PC-3 (cell line): ENCODE measurements at regions not wholly inside any gene's neighbourhood (a gene's known extent, or its start where the extent isn't known, plus 50 kb on each side); places are given as distances from the start of the nearest gene placed in this dataset.

Source experiments
- ATAC-seq: fragments of 200-7000 bp; cut with Tn5 transposase; 2 replicates; pipeline ENCODE4 v1.9.1; 2020; ENCODE audit warnings: mild to moderate bottlenecking, moderate library complexity
- BruUV-seq: library from RNA; stranded (reverse); fragments of 400-500 nt; replicated peaks from 2 replicates; lab custom pipeline; 2021; lab: Mats Ljungman, UMichigan
- CTCF ChIA-PET: fragments of 300-600 bp; sonication (Branson Sonifier 250); formaldehyde crosslinking; loops from one replicate; lab custom pipeline; 2022; ENCODE audit warnings: antibody characterized with exemption; lab: Charles Lee
- POLR2A ChIA-PET: fragments of 300-600 bp; sonication (Branson Sonifier 250); formaldehyde crosslinking; loops from one replicate; lab custom pipeline; 2022; ENCODE audit warnings: antibody characterized with exemption; ENCODE audit not compliant: unreplicated experiment; lab: Charles Lee
- DNase-seq: peaks from one replicate; pipeline ENCODE4 v3.0.0-alpha.2; 2015
- H2AFZ ChIP-seq: fragments of 300-600 bp; sonication (generic); 2 replicates; pipeline ENCODE4 v1.6.0; 2016; ENCODE audit warnings: antibody characterized with exemption, low read length
- H3F3A ChIP-seq: fragments of 300-600 bp; sonication (generic); one replicate; pipeline ENCODE4 v1.6.0; 2017; ENCODE audit warnings: antibody characterized with exemption, low read length, control low read depth, mild to moderate bottlenecking; ENCODE audit not compliant: unreplicated experiment
- H3K27ac ChIP-seq: fragments of 300-600 bp; sonication (generic); 2 replicates; pipeline ENCODE4 v1.5.1; 2016; ENCODE audit warnings: mild to moderate bottlenecking, low read length
- H3K27me3 ChIP-seq: fragments of 300-600 bp; sonication (generic); 2 replicates; pipeline ENCODE4 v1.6.1; 2016; ENCODE audit warnings: low read length, mixed read lengths
- H3K36me3 ChIP-seq: fragments of 300-600 bp; sonication (generic); 2 replicates; pipeline ENCODE4 v1.6.1; 2016; ENCODE audit warnings: low read depth, mixed run types, low read length, mixed read lengths
- H3K4me1 ChIP-seq: fragments of 300-600 bp; sonication (generic); 2 replicates; pipeline ENCODE4 v1.5.1; 2016; ENCODE audit warnings: low read length; ENCODE audit not compliant: insufficient read depth
- H3K4me2 ChIP-seq: fragments of 300-600 bp; sonication (generic); 2 replicates; pipeline ENCODE4 v1.6.0; 2016; ENCODE audit warnings: low read length
- H3K4me3 ChIP-seq: fragments of 300-600 bp; sonication (generic); 2 replicates; pipeline ENCODE4 v1.5.1; 2016; ENCODE audit warnings: mild to moderate bottlenecking, low read length, mixed read lengths
- H3K79me2 ChIP-seq: fragments of 300-600 bp; sonication (generic); 2 replicates; pipeline ENCODE4 v1.6.1; 2017; ENCODE audit warnings: low read length, mixed read lengths
- H3K9ac ChIP-seq: fragments of 300-600 bp; sonication (generic); 2 replicates; pipeline ENCODE4 v1.6.0; 2016; ENCODE audit warnings: mild to moderate bottlenecking, low read length
- H3K9me2 ChIP-seq: fragments of 300-600 bp; sonication (generic); replicated peaks from 2 replicates; pipeline ENCODE4 v1.6.1; 2016; ENCODE audit warnings: mixed run types, low read length, mixed read lengths
- H3K9me3 ChIP-seq: fragments of 300-600 bp; sonication (generic); 2 replicates; pipeline ENCODE4 v1.6.1; 2016; ENCODE audit warnings: low read length, mixed read lengths
- H4K20me1 ChIP-seq: fragments of 300-600 bp; sonication (generic); 2 replicates; pipeline ENCODE4 v1.6.1; 2016; ENCODE audit warnings: low read length, mixed read lengths
- EZH2 ChIP-seq: fragments of 300-600 bp; sonication (generic); IDR thresholded peaks from one replicate; pipeline ENCODE4 v1.6.1; 2017; ENCODE audit warnings: antibody characterized with exemption, mild to moderate bottlenecking, low read length; ENCODE audit not compliant: unreplicated experiment
- EZH2phosphoT487 ChIP-seq: fragments of 300-600 bp; sonication (generic); IDR thresholded peaks from 2 replicates; pipeline ENCODE4 v1.6.1; 2018; ENCODE audit warnings: mild to moderate bottlenecking, antibody characterized with exemption, low read length, borderline replicate concordance
- intact Hi-C: fragments of 100-400 bp; cut with micrococcal nuclease; formaldehyde crosslinking; loops from 2 replicates; pipeline ENCODE4 v1.9.0; 2023
- TF ChIP-seq, protein P1 (sequence below): fragments of 300-600 bp; sonication (generic); conservative IDR thresholded peaks from 2 replicates; pipeline ENCODE4 v1.5.1; 2017; ENCODE audit warnings: antibody characterized with exemption, low read depth, mild to moderate bottlenecking, low read length

DNA sequence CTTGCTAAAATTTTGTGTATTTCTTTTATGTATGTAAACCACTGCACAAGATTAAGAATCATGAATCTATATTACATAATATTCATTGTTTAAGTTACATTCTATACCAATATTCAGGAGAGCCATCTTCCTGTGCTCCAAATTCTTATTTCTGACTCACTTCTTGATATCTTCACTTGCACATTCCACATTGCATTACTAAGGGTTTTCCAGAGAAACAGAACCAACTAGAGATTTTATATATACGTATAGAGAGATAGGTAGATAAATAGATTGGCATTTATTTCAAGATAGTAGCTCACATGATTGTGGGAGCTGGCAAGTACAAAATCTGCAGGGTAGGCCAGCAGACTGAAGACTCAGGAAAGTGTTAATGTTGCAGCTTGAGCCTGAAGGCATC lies 222.2 kb upstream of the PRSS16 start:
- Histone ChIP-seq H3K9me2 (no peaks in the 10 kb centered on the region), H4K20me1 (no peaks in the 10 kb centered on the region), H3K36me3 (no peaks in the 10 kb centered on the region), H3K79me2 (no peaks in the 10 kb centered on the region), H3K27ac (no peak overlapping the region), H3K4me3 (no peak overlapping the region), H3K4me2 (no peak overlapping the region), H3K9ac (no peak overlapping the region), H3K9me3 (no peaks in the 10 kb centered on the region), H3F3A (no peaks in the 10 kb centered on the region), H3K27me3 (no peaks in the 10 kb centered on the region), H3K4me1 (peaks cover 7% of the 10 kb centered on the region; the same call in 1 of the 2 replicates), H2AFZ (no peak overlapping the region)
- POLR2A ChIA-PET: no interaction called here
- CTCF ChIA-PET: no interaction called here
- DNase-seq (peak; percentile 30), ATAC-seq (no peak)
- TF ChIP-seq, protein P1, sequence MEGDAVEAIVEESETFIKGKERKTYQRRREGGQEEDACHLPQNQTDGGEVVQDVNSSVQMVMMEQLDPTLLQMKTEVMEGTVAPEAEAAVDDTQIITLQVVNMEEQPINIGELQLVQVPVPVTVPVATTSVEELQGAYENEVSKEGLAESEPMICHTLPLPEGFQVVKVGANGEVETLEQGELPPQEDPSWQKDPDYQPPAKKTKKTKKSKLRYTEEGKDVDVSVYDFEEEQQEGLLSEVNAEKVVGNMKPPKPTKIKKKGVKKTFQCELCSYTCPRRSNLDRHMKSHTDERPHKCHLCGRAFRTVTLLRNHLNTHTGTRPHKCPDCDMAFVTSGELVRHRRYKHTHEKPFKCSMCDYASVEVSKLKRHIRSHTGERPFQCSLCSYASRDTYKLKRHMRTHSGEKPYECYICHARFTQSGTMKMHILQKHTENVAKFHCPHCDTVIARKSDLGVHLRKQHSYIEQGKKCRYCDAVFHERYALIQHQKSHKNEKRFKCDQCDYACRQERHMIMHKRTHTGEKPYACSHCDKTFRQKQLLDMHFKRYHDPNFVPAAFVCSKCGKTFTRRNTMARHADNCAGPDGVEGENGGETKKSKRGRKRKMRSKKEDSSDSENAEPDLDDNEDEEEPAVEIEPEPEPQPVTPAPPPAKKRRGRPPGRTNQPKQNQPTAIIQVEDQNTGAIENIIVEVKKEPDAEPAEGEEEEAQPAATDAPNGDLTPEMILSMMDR: no peak
- TF ChIP-seq EZH2phosphoT487: no peak
- no peak for TF ChIP-seq EZH2
- intact Hi-C loops: no loop called here
- no TSS peak for BruUV-seq

DNA sequence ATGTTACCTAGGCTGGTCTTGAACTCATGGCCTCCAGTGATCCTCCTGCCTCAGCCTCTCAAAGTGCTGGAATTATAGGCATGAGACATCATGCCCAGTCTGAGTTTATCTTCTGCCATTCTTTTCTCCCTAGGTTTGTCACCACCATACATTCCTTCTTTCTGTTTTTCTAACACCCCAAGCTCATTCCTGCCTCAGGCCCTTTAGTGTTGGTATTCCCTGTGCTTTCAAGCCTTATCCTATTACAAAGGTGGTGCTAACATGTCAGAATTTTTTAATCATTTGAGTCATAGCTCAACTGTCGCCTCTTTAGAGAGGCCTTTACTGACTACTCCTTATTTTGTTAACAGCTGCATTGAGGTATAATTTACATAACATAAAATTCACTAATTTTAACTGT lies 221.1 kb upstream of the PRSS16 start:
- intact Hi-C loops: no loop called here
- no peaks in the 10 kb centered on the region for H3K36me3 ChIP-seq
- H3K79me2 ChIP-seq: no peaks in the 10 kb centered on the region
- H3K9me2 ChIP-seq: no peaks in the 10 kb centered on the region
- no peaks in the 10 kb centered on the region for H4K20me1 ChIP-seq
- no peak for DNase-seq
- TF ChIP-seq, protein P1: no peak
- TF ChIP-seq EZH2 (no peak), EZH2phosphoT487 (no peak)
- H3K9me3 ChIP-seq: no peaks in the 10 kb centered on the region
- no peak overlapping the region for H3K9ac ChIP-seq
- CTCF ChIA-PET: no interaction called here
- POLR2A ChIA-PET: no interaction called here
- H2AFZ ChIP-seq: no peak overlapping the region
- H3K4me1 ChIP-seq: peaks cover 10% of the 10 kb centered on the region
- no peaks in the 10 kb centered on the region for H3K27me3 ChIP-seq
- H3K4me3 ChIP-seq: no peak overlapping the region
- ATAC-seq: no peak
- no peak overlapping the region for H3K4me2 ChIP-seq
- no peaks in the 10 kb centered on the region for H3F3A ChIP-seq
- no TSS peak for BruUV-seq
- H3K27ac ChIP-seq: no peak overlapping the region

DNA sequence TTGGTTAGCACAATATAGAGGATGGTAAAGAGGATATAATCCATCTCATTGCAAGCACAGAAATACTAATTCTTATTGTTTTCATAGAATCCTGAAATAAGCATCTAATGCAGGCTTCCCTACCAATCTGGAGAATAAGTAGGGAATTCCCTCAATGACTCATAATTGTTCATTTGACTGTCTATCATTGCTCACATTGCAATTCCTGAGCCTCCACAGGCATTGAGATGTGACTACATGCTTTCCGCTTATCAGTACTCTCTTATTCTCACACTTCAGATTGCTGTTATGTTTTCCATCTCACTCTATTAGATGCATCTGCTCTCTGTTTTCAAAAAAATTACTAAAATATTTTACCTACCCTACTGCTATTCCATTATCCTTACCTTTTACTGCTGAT lies 216.2 kb upstream of the PRSS16 start:
- ATAC-seq: peak; percentile 88
- H3K4me2 ChIP-seq: no peak overlapping the region
- no peak overlapping the region for H2AFZ ChIP-seq
- H3K36me3 ChIP-seq: no peaks in the 10 kb centered on the region
- no peaks in the 10 kb centered on the region for H3K79me2 ChIP-seq
- H3K27ac ChIP-seq: no peak overlapping the region
- intact Hi-C loops: no loop called here
- CTCF ChIA-PET: no interaction called here
- no peaks in the 10 kb centered on the region for H3F3A ChIP-seq
- peaks cover 8% of the 10 kb centered on the region; the same call in 1 of the 2 replicates for H3K4me1 ChIP-seq
- H4K20me1 ChIP-seq: no peaks in the 10 kb centered on the region
- peak; percentile 65 for DNase-seq
- TF ChIP-seq EZH2phosphoT487: no peak
- TF ChIP-seq, protein P1: no peak
- no peak for TF ChIP-seq EZH2
- no peaks in the 10 kb centered on the region for H3K9me3 ChIP-seq
- H3K27me3 ChIP-seq: no peaks in the 10 kb centered on the region
- H3K4me3 ChIP-seq: no peak overlapping the region
- H3K9me2 ChIP-seq: no peaks in the 10 kb centered on the region
- POLR2A ChIA-PET: no interaction called here
- no peak overlapping the region for H3K9ac ChIP-seq
- BruUV-seq: no TSS peak
